Nephron (organoid): ENCODE measurements at regions not wholly inside any gene's neighbourhood (a gene's known extent, or its start where the extent isn't known, plus 50 kb on each side); places are given as distances from the start of the nearest gene placed in this dataset.

Experiments
- H3K27ac Mint-ChIP-seq, 3 experiments: 2 replicates each; pipeline ENCODE4 v1.8.0; 2020; ENCODE audit warnings: mixed read lengths in 3 of 3, mild to moderate bottlenecking in 2 of 3, moderate library complexity in 1 of 3
- H3K27me3 Mint-ChIP-seq: 2 replicates; pipeline ENCODE4 v1.8.0; 2021; ENCODE audit warnings: low read depth, mild to moderate bottlenecking, moderate library complexity, mixed read lengths
- H3K36me3 Mint-ChIP-seq: 2 replicates; pipeline ENCODE4 v1.8.0; 2020; ENCODE audit warnings: low read depth, mixed read lengths
- H3K4me1 Mint-ChIP-seq: 2 replicates; pipeline ENCODE4 v1.8.0; 2020; ENCODE audit warnings: mixed read lengths
- H3K4me3 Mint-ChIP-seq, 3 experiments: 2 replicates each; pipeline ENCODE4 v1.8.0; 2020; ENCODE audit warnings: mild to moderate bottlenecking in 3 of 3, mixed read lengths in 3 of 3, moderate library complexity in 2 of 3
- H3K9me3 Mint-ChIP-seq: 2 replicates; pipeline ENCODE4 v1.8.0; 2020; ENCODE audit warnings: mixed read lengths
- CTCF ChIP-seq, 3 experiments: fragments of 200-600 bp; sonication (generic); IDR thresholded peaks; one replicate each; pipeline ENCODE4 v1.5.0; 2021; ENCODE audit warnings: antibody characterized with exemption in 3 of 3; ENCODE audit not compliant: unreplicated experiment in 3 of 3

GRCh38 chr1:177737456-177737855, 232.4 kb downstream of the SEC16B start:
- H3K9me3 Mint-ChIP-seq, result no peaks in the 10 kb centered on the region
- no peaks in the 10 kb centered on the region for H3K4me1 Mint-ChIP-seq
- H3K27ac Mint-ChIP-seq, result no peak overlapping the region
- H3K27me3 Mint-ChIP-seq, result no peaks in the 10 kb centered on the region
- H3K4me3 Mint-ChIP-seq, result no peak overlapping the region
- no peak for TF ChIP-seq CTCF (IDR thresholded peaks at IDR 0.05; ENCODE audit: unreplicated experiment in 3 of 3)
- no peaks in the 10 kb centered on the region for H3K36me3 Mint-ChIP-seq

GRCh38 chr1:177732178-177732577, 237.7 kb downstream of the SEC16B start:
- TF ChIP-seq CTCF (IDR thresholded peaks at IDR 0.05; ENCODE audit: unreplicated experiment in 3 of 3), result no peak
- Mint-ChIP-seq H3K36me3 (no peaks in the 10 kb centered on the region), H3K4me3 (no peak overlapping the region), H3K9me3 (no peaks in the 10 kb centered on the region), H3K4me1 (no peaks in the 10 kb centered on the region), H3K27me3 (no peaks in the 10 kb centered on the region), H3K27ac (no peak overlapping the region)

- H3K9me3 Mint-ChIP-seq, result peaks cover 9% of the 10 kb centered on the region
- no peaks in the 10 kb centered on the region for H3K4me1 Mint-ChIP-seq
- TF ChIP-seq CTCF (IDR thresholded peaks at IDR 0.05; ENCODE audit: unreplicated experiment in 3 of 3), result no peak
- no peak overlapping the region for H3K4me3 Mint-ChIP-seq
- H3K27me3 Mint-ChIP-seq, result no peaks in the 10 kb centered on the region
- H3K27ac Mint-ChIP-seq, result no peak overlapping the region
- H3K36me3 Mint-ChIP-seq, result no peaks in the 10 kb centered on the region
These were observed 240.2 kb downstream of the SEC16B start for GRCh38 chr1:177729646-177730045.

GRCh38 chr1:177723533-177723932, 246.3 kb downstream of the SEC16B start:
- TF ChIP-seq CTCF (IDR thresholded peaks at IDR 0.05; ENCODE audit: unreplicated experiment in 3 of 3), result no peak
- Mint-ChIP-seq H3K27ac (no peak overlapping the region), H3K27me3 (no peaks in the 10 kb centered on the region), H3K4me3 (no peak overlapping the region), H3K36me3 (no peaks in the 10 kb centered on the region), H3K4me1 (no peaks in the 10 kb centered on the region), H3K9me3 (peaks cover 51% of the 10 kb centered on the region)

DNA sequence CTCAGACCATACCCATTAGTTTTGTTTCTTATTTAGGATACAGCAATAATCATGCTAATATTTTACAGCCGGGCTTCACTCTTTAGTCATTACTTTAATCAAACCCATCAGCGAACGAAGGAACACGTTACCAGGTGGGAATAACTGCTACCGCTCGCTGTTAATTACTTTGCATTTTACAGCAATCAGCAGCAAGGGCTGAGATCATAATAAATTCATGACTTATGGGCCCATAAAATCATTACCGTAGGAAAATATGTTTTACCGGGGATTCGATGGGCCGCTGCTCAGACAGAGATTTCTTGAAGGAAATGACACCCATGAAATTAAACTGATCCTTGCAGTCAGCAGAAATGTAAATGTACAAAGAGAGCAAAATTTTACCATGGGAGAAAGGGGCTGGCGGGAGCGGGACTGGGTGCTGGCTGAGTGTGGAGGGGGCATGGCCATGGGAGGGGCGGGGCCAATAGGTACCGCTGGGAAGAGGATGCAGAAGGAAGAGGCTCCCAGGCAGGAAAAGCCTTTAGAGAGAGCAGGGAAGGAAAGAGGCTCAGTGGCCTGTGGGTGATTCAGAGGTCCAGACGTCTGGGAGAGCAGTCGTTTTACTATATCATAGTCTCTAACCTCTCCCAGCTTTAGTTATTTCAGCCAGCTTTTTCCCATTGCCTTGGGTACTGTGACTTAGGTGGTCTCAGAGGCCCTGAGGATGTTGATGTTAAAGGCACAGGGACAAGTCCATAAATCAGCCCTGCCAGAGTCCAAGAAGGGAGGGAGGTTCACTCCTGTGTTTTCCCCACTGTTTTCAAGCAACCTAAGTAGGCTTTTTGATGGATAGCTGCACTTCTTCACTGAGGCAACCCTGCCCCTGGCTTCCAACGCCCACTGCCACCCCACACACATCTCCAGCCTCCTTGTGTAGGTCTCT, 258.9 kb downstream of the SEC16B start:
- no peak for TF ChIP-seq CTCF (IDR thresholded peaks at IDR 0.05; ENCODE audit: unreplicated experiment in 3 of 3)
- Mint-ChIP-seq H3K27me3 (peaks cover 52% of the 10 kb centered on the region), H3K27ac (no peak overlapping the region), H3K4me3 (no peak overlapping the region), H3K9me3 (peaks cover 18% of the 10 kb centered on the region), H3K4me1 (peaks cover 6% of the 10 kb centered on the region), H3K36me3 (peaks cover 3% of the 10 kb centered on the region)

GRCh38 chr1:177708406-177708805, 261.5 kb downstream of the SEC16B start:
- H3K4me1 Mint-ChIP-seq, result peaks cover 6% of the 10 kb centered on the region
- no peak overlapping the region for H3K4me3 Mint-ChIP-seq
- no peak for TF ChIP-seq CTCF (IDR thresholded peaks at IDR 0.05; ENCODE audit: unreplicated experiment in 3 of 3)
- no peaks in the 10 kb centered on the region for H3K36me3 Mint-ChIP-seq
- peaks cover 42% of the 10 kb centered on the region for H3K27me3 Mint-ChIP-seq
- no peak overlapping the region for H3K27ac Mint-ChIP-seq
- H3K9me3 Mint-ChIP-seq, result no peaks in the 10 kb centered on the region
